Transverse colon (tissue), 4 donors: ENCODE measurements at regions not wholly inside any gene's neighbourhood (a gene's known extent, or its start where the extent isn't known, plus 50 kb on each side); places are given as distances from the start of the nearest gene placed in this dataset.

Source experiments
- DNase-seq: peaks from one replicate; pipeline ENCODE4 v3.0.0-alpha.2; 2019
- H3K27ac ChIP-seq, 4 donors: fragments of 200-600 bp; sonication (generic); 2 replicates each; pipeline ENCODE4 v1.5.1; 2016 to 2018; ENCODE audit warnings: inconsistent platforms in 4 of 4
- H3K27me3 ChIP-seq: fragments of 200-600 bp; sonication (generic); 2 replicates; pipeline ENCODE4 v1.5.1; 2017; ENCODE audit warnings: inconsistent platforms
- H3K36me3 ChIP-seq, 4 donors: fragments of 200-600 bp; sonication (generic); 2 replicates each; pipeline ENCODE4 v1.5.1; 2017 to 2019; ENCODE audit warnings: inconsistent platforms in 4 of 4
- H3K4me1 ChIP-seq, 4 donors: fragments of 200-600 bp; sonication (generic); 2 replicates each; pipeline ENCODE4 v1.5.1; 2017 to 2020; ENCODE audit warnings: inconsistent platforms in 4 of 4
- H3K4me3 ChIP-seq, 4 donors: fragments of 200-600 bp; sonication (generic); 1 replicate in 1 of 4; 2 replicates in 3 of 4; pipeline versions ENCODE4 v1.5.1 to v1.6.1; 2017 to 2019; ENCODE audit warnings: inconsistent platforms in 4 of 4
- H3K9me3 ChIP-seq, 2 donors: fragments of 200-600 bp; sonication (generic); 2 replicates each; pipeline ENCODE4 v1.5.1; 2017 to 2019; ENCODE audit warnings: inconsistent platforms in 2 of 2
- EP300 ChIP-seq: sonication (generic); formaldehyde crosslinking; IDR thresholded peaks from one replicate; pipeline ENCODE4 v1.6.1; 2017; ENCODE audit warnings: antibody characterized with exemption, low read depth
- POLR2A ChIP-seq: fragments of 450-650 bp; IDR thresholded peaks from one replicate; pipeline ENCODE4 v1.6.1; 2016; ENCODE audit warnings: antibody characterized with exemption, mild to moderate bottlenecking, moderate library complexity
- POLR2AphosphoS5 ChIP-seq, 3 donors: sonication (generic); formaldehyde crosslinking; IDR thresholded peaks; one replicate each; pipeline ENCODE4 v1.6.1; 2016; ENCODE audit warnings: antibody characterized with exemption in 3 of 3
- WGBS, 2 donors: methylation state at CpG; one replicate each; pipeline ENCODE4 v1.1.5; 2018; ENCODE audit warnings: low coverage in 1 of 2; 5-methylcytosine and 5-hydroxymethylcytosine counted together
- in situ Hi-C, 4 donors: fragments of 200-750 bp; cut with MboI; loops; one replicate each; pipeline versions ENCODE4 v1.15.0 to v1.15.1; 2017; ENCODE audit warnings: low sequenced_read_pairs in 3 of 4, low pct_ligation_motif_present in 1 of 4, low pct_unique_long_range_greater_than_20kb in 1 of 4
- intact Hi-C: fragments of 100-400 bp; cut with DNase I; formaldehyde crosslinking; loops from one replicate; pipeline ENCODE4 v1.15.1; 2023; ENCODE audit warnings: low total_unique reads
- TF ChIP-seq, protein P1 (sequence below), 5 experiments: fragments of 200-600 bp in 3 of 5; fragments of 450-650 bp in 2 of 5; sonication (generic) in 3 of 5; IDR thresholded peaks; 1 replicate in 2 of 5; 2 replicates in 3 of 5; pipeline ENCODE4 v1.5.1; 2016 to 2017; ENCODE audit warnings: antibody characterized with exemption in 5 of 5, inconsistent platforms in 3 of 5, mild to moderate bottlenecking in 2 of 5, moderate library complexity in 1 of 5

- Histone ChIP-seq H3K9me3 (peaks cover 0 to 8% of the 10 kb centered on the region in 2 donors), H3K4me1 (no peaks in the 10 kb centered on the region), H3K4me3 (no peak overlapping the region), H3K27ac (no peak overlapping the region), H3K36me3 (no peaks in the 10 kb centered on the region), H3K27me3 (no peaks in the 10 kb centered on the region)
- intact Hi-C loops (no loop called here), in situ Hi-C loops (no loop called here)
- no peak for DNase-seq
- WGBS, 2 donors, result 60 to 71% methylated on average over 2 of the region's 2 CpGs
- no peak for TF ChIP-seq POLR2A
- no peak for TF ChIP-seq POLR2AphosphoS5 (IDR thresholded peaks at IDR 0.05)
- TF ChIP-seq, protein P1, sequence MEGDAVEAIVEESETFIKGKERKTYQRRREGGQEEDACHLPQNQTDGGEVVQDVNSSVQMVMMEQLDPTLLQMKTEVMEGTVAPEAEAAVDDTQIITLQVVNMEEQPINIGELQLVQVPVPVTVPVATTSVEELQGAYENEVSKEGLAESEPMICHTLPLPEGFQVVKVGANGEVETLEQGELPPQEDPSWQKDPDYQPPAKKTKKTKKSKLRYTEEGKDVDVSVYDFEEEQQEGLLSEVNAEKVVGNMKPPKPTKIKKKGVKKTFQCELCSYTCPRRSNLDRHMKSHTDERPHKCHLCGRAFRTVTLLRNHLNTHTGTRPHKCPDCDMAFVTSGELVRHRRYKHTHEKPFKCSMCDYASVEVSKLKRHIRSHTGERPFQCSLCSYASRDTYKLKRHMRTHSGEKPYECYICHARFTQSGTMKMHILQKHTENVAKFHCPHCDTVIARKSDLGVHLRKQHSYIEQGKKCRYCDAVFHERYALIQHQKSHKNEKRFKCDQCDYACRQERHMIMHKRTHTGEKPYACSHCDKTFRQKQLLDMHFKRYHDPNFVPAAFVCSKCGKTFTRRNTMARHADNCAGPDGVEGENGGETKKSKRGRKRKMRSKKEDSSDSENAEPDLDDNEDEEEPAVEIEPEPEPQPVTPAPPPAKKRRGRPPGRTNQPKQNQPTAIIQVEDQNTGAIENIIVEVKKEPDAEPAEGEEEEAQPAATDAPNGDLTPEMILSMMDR (IDR thresholded peaks at IDR 0.05), result no peak
- no peak for TF ChIP-seq EP300
Measured at GRCh38 chr1:4261327-4261726, 361.3 kb upstream of the C1orf174 start.

DNA sequence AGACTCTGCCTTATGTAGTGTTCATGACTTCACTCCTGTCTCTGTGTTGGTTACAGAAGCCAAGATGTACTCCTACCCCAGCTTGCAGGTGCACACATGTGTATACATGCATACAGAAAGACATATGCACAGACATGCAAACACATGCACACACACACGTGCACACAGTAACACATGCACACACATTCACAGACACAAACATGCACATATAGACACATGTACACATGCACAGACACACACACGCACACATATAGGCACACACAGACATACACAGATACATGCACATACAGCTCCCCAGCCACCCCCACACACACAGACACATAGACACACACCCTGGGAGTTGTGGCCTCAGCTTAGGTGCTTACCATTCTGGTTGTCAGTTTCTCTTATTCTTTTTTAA is 362.6 kb upstream of the C1orf174 start:
- Histone ChIP-seq H3K27ac (no peak overlapping the region), H3K36me3 (no peaks in the 10 kb centered on the region), H3K9me3 (peaks cover 0 to 8% of the 10 kb centered on the region in 2 donors), H3K27me3 (no peaks in the 10 kb centered on the region), H3K4me3 (no peak overlapping the region), H3K4me1 (no peaks in the 10 kb centered on the region)
- 94% methylated on average over 2 of the region's 2 CpGs; no CpG with 5 or more reads in 1 of the 2 donors for WGBS, 2 donors
- no peak for DNase-seq
- intact Hi-C loops (no loop called here), in situ Hi-C loops (no loop called here)
- no peak for TF ChIP-seq POLR2AphosphoS5 (IDR thresholded peaks at IDR 0.05)
- TF ChIP-seq, protein P1 (IDR thresholded peaks at IDR 0.05), result no peak
- no peak for TF ChIP-seq POLR2A
- no peak for TF ChIP-seq EP300

DNA sequence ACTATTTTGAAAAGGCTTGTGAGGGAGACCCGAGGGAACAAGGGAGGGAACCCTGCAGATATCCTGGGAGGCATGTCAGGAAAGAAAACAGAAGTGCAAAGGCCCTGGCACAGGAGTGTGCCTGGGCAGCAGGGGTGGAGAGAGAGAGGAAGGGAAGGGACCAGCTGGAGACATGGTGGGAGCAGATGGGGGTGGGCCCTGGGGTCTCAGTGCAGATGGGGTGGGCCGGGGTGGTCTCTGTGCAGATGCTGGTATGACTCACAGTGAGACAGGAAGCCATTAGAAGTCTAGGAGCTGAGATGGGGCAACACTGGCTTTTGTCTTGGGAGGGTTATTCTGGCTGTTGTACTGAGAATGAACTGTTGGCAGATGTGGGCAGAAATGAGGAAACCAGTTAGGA is 363.6 kb upstream of the C1orf174 start:
- Histone ChIP-seq H3K27ac (no peak overlapping the region), H3K27me3 (no peaks in the 10 kb centered on the region), H3K9me3 (no peaks in the 10 kb centered on the region), H3K36me3 (no peaks in the 10 kb centered on the region), H3K4me3 (no peak overlapping the region), H3K4me1 (no peaks in the 10 kb centered on the region)
- in situ Hi-C loops (no loop called here), intact Hi-C loops (no loop called here)
- 65 to 68% methylated on average over 2 of the region's 2 CpGs for WGBS, 2 donors
- TF ChIP-seq POLR2AphosphoS5 (IDR thresholded peaks at IDR 0.05) (no peak), POLR2A (no peak)
- TF ChIP-seq, protein P1 (IDR thresholded peaks at IDR 0.05), result no peak
- DNase-seq, result no peak

DNA sequence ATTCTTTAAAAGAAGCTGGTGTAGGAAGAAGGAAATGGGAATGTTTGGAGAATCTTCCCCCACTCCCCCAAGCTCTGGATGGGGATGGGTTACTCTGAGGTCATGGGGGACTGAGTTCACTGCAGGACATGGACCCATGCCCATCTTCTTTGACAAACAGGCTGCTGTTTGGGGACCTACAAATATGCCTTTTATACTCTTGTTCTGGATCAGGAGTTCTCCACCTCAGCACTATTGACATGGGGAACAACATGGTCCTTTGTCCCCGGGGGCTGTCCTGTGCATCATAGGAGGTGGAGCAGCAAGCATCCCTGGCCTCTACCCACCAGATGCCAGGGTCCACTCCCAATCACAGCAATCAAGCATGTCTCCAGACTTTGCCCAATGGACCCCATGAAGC is 365.8 kb upstream of the C1orf174 start:
- Histone ChIP-seq H3K27ac (no peak overlapping the region), H3K4me1 (no peaks in the 10 kb centered on the region), H3K4me3 (no peak overlapping the region), H3K27me3 (no peaks in the 10 kb centered on the region), H3K9me3 (no peaks in the 10 kb centered on the region), H3K36me3 (no peaks in the 10 kb centered on the region)
- intact Hi-C loops (no loop called here), in situ Hi-C loops (no loop called here)
- TF ChIP-seq, protein P1 (IDR thresholded peaks at IDR 0.05), result no peak
- TF ChIP-seq POLR2A, result no peak
- TF ChIP-seq EP300, result no peak
- no peak for TF ChIP-seq POLR2AphosphoS5 (IDR thresholded peaks at IDR 0.05)
- WGBS, 2 donors, result 94% methylated on average over 1 of the region's 1 CpG; no CpG with 5 or more reads in 1 of the 2 donors
- no peak for DNase-seq
